ENCODE measurements at regions not wholly inside any gene's neighbourhood (a gene's known extent, or its start where the extent isn't known, plus 50 kb on each side); places are given as distances from the start of the nearest gene placed in this dataset.

- no peak for TF ChIP-seq CTCF (IDR thresholded peaks at IDR 0.05)
- Histone ChIP-seq H3K27me3 (ENCODE audit: insufficient read depth in 3 of 3, low read length in 2 of 3) (no peaks in the 10 kb centered on the region), H3K4me1 (peaks cover 47% of the 10 kb centered on the region), H3K4me3 (no peak overlapping the region), H3K27ac (peak overlapping the region; percentile 91), H3K36me3 (ENCODE audit: insufficient read depth in 1 of 2, low read depth in 1 of 2) (no peaks in the 10 kb centered on the region), H3K9me3 (no peaks in the 10 kb centered on the region)
- DNase-seq, result no peak
- ATAC-seq, result no peak
- 48 to 67% (median 54%) methylated on average over 3 of the region's 3 CpGs for WGBS, 3 donors
- intact Hi-C loops (cut with DNase I), result loop anchor here in 1 of 2 donors (5.0 kb wide), 1 partner anchor 62 kb away; no protein-coding TSS in a partner anchor
Observed at GRCh38 chr18:45320724-45321123, 294.6 kb upstream of the SLC14A2 start.

- Histone ChIP-seq H3K4me3 (no peak overlapping the region), H3K9me3 (no peaks in the 10 kb centered on the region), H3K4me1 (peaks cover 52% of the 10 kb centered on the region), H3K27ac (peak overlapping the region; percentile 91), H3K36me3 (ENCODE audit: insufficient read depth in 1 of 2, low read depth in 1 of 2) (no peaks in the 10 kb centered on the region), H3K27me3 (ENCODE audit: insufficient read depth in 3 of 3, low read length in 2 of 3) (no peaks in the 10 kb centered on the region)
- DNase-seq, result peak; percentile 46 to 79
- WGBS, 3 donors, result 21 to 42% (median 23%) methylated on average over 8 of the region's 8 CpGs
- peak; percentile 81 to 83 (median 82) for ATAC-seq
- intact Hi-C loops (cut with DNase I), result loop anchor here in 1 of 2 donors (5.0 kb wide), 1 partner anchor 61 kb away; no protein-coding TSS in a partner anchor
- no peak for TF ChIP-seq CTCF (IDR thresholded peaks at IDR 0.05)
Observed at GRCh38 chr18:45321520-45321919, 293.8 kb upstream of the SLC14A2 start.

- no peaks in the 10 kb centered on the region for H3K36me3 ChIP-seq (ENCODE audit: insufficient read depth in 1 of 2, low read depth in 1 of 2)
- H3K4me1 ChIP-seq, result peaks cover 60% of the 10 kb centered on the region
- no peaks in the 10 kb centered on the region for H3K27me3 ChIP-seq (ENCODE audit: insufficient read depth in 3 of 3, low read length in 2 of 3)
- no peak for TF ChIP-seq CTCF (IDR thresholded peaks at IDR 0.05)
- ATAC-seq (no peak), DNase-seq (no peak)
- H3K27ac ChIP-seq, result peak overlapping the region; percentile 91
- H3K9me3 ChIP-seq, result no peaks in the 10 kb centered on the region
- WGBS, 3 donors, result 67 to 83% (median 70%) methylated on average over 4 of the region's 4 CpGs
- H3K4me3 ChIP-seq, result no peak overlapping the region
- intact Hi-C loops (cut with DNase I), result loop anchor here in 1 of 2 donors (5.0 kb wide), 1 partner anchor 60 kb away; no protein-coding TSS in a partner anchor
Observed at GRCh38 chr18:45322343-45322742, 292.9 kb upstream of the SLC14A2 start.

- Histone ChIP-seq H3K9me3 (no peaks in the 10 kb centered on the region), H3K4me3 (no peak overlapping the region), H3K27me3 (ENCODE audit: insufficient read depth in 3 of 3, low read length in 2 of 3) (no peaks in the 10 kb centered on the region), H3K27ac (peak overlapping the region; percentile 91), H3K36me3 (ENCODE audit: insufficient read depth in 1 of 2, low read depth in 1 of 2) (no peaks in the 10 kb centered on the region), H3K4me1 (peaks cover 78% of the 10 kb centered on the region)
- WGBS, 3 donors, result 19 to 36% (median 27%) methylated on average over 3 of the region's 3 CpGs
- DNase-seq, result no peak
- TF ChIP-seq CTCF (IDR thresholded peaks at IDR 0.05), result no peak
- ATAC-seq, result no peak
- intact Hi-C loops (cut with DNase I), result loop anchor here in 1 of 2 donors (5.0 kb wide), 1 partner anchor 58 kb away; no protein-coding TSS in a partner anchor
Observed at GRCh38 chr18:45324101-45324494, 291.2 kb upstream of the SLC14A2 start.
